NCI-H748 treated with DMSO at 0.1 percent for 48 hours (cell line): ENCODE measurements at regions not wholly inside any gene's neighbourhood (a gene's known extent, or its start where the extent isn't known, plus 50 kb on each side); places are given as distances from the start of the nearest gene placed in this dataset.

ENCODE experiments used
- DNase-seq: peaks from one replicate; lab custom pipeline; 2025; lab: John Stamatoyannopoulos, UW

DNA sequence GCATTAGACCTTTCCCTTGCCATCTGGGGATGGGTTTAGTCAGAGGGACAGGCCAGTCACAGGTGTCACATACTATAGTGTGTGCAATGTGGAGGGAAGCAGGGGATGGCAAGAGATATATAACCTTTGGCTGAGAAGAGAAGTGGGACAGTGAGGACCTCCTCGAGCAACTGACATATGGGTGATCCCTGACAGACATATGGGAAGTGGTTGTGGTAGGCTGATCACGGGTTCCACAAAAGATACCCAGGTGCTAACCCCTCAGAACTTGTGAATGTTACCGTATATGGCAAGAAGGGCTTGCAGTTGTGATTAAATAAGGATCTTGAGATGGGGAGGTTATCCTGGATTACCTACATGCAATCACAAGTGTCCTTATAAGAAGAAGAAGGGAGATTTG lies 188.1 kb upstream of the MPHOSPH6 start:
- no peak for DNase-seq

DNA sequence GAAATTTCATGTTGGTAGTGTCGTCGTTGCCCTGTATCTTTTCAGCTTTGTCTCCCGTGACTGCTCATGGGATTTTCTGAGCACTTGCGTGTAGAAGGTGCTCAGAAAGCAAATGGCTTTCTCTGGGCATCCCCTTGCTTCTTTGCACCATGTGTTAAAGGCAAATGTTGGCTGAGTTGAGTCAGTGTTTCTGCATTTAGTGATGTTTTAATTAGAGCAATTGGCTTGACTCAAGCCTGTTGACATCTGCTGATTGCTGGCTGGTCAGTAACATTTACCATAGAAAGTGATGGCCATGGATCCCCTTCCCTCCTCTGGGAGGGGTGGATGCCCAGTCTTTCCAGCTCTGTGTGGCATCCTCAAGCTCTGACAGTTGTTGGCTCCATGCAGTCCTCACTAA lies 187.2 kb upstream of the MPHOSPH6 start:
- DNase-seq = no peak

DNA sequence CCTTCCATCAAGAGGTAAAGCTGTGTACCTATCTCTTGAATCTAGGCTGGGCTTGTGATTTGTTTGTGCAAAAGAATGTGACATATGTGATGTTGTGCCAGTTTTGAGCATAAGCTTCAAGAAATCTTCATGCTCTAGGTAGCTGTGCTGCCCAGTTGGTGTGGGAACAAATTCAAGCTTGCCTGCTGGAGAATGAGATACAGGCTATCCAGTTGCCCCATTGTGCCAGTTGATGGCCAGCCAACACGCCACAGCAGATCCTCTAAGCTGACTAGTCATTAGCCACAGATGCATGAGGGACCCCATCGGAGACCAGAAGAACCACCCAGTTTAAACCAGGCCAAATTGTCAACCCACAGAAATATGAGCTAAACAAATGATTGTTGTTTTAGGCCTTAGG lies 180.5 kb upstream of the MPHOSPH6 start:
- DNase-seq = no peak

DNA sequence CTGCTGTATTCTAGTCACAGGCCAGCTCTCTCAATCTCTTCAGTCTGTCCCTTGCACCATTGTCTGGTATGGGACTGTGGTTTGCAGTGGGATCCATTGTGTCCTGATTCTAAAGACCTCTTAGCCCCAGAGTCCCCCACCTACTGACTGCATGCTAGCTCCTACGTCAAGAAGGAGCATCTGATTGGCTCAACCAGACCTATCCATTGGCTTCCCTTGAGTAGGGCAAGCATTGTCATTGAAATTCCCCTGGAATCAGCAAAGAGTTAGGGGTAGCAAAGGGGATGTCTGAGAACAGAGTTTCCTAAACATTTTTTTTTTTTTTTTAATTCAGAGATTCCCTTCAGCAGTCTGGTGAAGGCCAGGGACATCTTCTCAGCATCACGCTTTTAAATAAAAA lies 175.3 kb upstream of the MPHOSPH6 start:
- no peak for DNase-seq

DNA sequence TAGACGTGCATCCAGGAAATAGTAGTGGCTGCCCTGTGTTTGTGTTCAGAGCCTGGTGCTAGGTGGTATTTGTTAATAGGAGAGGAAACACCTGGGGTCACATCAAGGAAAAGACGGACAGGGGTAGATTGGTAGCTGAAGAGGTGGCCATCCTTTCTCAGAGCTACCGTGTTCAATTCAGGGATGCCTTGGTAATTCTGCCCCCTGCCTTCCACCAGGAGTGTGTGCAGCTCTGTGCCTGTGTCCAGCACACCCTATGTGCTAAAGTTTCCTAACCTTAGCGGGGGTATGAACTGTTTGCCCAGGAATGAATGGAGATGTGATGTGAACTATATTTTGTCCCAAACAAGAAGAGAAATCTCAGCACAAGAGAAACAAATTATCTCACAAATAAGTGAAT lies 174.1 kb upstream of the MPHOSPH6 start:
- DNase-seq = no peak

DNA sequence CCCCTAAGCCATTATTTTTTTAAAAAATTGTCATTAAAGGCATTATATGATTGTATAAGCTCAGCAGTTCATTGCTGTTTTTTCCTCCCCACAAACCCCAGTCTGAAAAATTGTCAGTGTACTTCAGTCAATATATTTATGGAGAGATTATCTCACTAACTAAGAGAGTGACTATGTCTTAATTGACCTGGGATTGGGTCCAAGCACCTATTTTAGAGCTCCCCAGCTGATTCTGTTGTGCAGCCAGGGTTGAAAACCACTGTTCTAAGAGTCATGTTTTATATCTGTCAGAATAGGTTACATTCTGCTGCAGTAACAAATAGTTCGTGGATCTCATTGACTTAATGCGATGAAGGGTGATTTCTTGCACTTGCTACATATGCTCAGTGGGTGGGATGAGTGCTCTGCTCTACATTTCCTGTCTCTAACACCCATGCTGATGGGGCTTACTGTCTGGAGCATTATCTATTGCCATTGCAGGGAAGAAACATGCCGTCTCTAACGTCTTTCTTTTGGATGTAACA lies 171.2 kb upstream of the MPHOSPH6 start:
- no peak for DNase-seq

DNA sequence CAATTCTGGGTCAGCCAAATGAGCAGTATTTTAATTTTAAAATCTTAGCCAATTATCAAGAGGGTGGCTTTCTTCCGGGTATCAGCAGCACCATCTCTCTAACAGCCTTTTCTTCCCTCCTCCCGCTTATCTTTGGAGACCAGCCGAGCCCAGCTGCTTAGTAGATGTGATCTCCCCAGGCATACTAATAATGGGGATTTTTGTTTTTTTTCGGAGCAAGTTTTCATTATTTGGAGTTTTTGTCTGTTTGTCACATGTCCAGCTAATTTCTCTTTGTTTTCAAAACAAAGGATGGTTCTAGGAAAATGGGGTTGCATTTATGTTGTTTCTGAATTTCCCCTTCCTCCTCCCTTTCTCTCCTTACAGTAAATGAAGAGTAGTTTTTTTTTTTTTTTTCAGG lies 170.5 kb upstream of the MPHOSPH6 start:
- no peak for DNase-seq

DNA sequence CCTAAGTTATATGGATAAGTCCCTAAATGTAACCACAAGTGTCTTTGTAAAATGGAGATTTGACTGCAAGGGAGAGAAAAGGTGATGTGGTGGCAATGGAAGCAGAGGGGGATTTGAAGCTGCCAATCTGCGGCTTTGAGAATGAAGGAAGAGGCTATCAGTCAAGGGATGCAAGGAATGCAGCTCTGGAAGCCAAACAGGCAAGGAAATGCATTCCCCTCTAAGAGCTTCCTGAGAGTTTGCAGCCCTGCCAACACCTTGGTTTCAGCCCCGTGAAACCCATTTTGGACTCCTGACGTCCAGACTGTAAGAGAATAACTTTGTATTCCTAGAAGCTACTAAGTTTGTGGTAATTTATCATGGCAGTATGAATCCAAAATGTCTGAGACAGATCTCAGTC lies 167.3 kb upstream of the MPHOSPH6 start:
- DNase-seq = no peak

DNA sequence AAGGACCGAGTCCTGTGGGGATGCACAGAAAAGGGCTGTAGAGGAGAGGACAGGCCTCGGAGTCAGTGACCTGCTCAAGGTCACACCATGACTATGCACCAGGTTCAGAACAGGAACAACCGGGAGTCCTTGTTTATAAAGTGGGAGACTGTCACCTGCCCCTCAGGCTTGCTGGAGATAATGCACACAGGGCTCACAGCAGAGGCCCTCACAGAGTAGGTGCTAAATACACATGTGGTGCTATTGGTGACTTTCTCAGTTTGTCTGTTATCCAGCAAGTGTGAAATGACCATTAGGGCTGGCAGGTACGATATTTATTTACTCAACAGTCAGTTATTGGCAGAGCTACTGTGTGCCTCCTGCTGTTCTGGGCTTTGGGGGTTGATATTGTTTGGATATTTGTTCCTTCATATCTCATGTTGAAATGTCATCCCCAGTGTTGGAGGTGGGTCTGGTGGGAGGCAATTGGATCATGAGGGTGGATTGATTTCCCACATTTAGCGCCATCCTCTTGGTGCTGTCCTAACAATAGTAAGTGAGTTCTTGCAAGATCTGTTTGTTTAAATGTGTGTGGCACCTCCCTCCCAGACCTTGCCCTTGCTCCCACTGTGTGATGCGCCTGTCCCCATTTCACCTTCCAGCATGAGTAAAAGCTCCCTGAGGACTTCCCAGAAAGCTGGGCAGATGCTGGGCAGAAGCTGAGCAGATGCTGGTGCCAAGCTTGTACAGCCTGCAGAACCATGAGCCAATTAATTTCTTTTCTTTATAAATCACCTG lies 162.1 kb upstream of the MPHOSPH6 start:
- DNase-seq = peak; percentile 57

DNA sequence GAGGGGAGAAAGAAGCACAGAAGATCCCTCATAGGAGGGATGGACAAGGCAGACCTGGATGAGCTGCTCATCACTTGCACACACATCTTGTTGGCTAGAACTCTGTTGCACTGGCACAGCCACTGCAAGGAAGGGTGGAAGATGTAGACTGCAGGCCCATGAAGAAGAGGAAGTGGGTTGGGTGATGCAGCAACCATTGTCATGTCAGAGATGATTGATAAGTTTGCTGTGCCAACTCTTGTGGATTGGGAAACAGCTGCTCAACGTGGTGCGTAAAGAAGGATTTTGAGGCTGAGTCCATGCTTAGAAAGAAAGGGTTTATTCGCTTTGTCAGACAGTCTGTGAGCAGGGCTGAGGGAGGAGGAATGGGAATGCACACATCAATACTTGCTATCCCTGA lies 161.4 kb upstream of the MPHOSPH6 start:
- DNase-seq = no peak

DNA sequence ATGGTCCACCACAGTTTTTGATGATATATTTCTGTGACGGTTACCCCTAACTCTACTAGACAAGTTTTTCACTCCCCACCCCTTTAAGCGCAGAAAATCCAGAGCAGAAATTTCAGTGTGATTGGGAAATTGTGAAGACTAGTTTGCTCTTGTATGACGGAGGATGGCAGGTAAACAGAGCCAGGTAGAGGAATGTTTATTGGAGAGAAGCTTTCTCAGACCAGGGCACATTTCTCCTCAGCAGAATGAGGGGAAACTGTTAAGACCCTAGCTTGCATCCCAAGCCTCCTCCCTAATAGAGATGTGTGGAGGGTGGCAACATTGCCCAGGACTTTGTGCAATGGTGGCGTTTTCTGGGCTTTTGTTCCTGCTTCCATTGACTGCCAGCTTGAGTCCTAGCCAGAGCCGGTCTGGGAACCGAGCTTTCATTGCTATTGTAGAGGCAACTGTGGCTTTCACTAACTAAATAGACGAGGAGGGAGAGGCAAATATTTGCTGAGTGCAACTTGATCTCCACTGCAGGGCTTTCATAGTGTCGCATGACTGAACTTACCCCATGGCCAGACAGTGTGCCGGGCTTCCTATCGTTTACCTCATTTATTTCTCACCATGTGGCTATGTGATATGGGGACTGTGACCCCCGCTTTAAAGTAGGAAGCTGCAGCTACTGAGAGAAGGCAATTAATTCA lies 159.6 kb upstream of the MPHOSPH6 start:
- DNase-seq = peak; percentile 91

DNA sequence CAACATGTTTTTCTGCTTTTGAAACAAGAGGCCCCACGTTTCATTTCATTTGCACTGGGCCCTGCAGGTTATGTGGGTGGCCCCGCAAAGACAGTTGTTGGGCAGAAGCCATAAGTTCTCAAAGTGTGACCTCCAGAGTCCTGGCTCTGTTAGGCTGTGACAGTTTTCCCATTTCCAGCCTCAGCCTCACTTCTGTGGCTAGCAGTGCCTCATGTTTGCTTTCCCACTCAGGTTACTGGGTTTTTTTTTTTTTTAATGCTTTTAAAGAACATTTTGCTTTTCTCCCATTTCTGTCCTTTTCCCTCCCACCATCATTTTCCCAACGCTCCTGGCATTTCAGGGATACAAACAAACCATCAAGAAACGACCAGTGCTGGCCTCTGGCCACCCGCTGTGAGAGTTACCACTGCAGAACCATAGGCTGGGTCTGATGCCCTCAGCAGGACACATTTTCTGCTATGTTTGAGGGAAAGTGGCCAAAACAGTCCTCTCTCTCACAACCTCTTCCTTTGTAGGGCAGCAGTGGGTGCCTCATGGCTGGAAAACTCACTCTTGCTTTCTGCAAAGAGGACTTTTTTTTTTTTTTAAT lies 159.0 kb upstream of the MPHOSPH6 start:
- no peak for DNase-seq

DNA sequence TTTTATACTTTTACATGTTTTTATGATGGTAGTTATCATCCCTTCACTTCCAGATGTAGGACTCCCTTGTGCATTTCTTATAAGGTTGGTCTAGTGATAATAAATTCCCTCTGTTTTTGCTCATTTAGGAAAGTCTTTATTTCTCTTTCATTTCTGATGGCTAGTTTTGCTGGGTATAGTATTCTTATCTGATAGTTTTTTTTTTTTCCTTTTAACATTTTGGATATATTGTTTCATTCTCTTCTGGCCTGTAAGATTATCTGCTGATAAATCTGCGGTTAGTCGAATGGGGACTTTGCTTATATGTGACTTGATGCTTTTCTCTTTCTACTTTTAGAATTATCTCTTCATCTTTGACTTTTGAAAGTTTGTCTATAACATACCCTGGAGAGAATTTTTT lies 153.1 kb upstream of the MPHOSPH6 start:
- no peak for DNase-seq

DNA sequence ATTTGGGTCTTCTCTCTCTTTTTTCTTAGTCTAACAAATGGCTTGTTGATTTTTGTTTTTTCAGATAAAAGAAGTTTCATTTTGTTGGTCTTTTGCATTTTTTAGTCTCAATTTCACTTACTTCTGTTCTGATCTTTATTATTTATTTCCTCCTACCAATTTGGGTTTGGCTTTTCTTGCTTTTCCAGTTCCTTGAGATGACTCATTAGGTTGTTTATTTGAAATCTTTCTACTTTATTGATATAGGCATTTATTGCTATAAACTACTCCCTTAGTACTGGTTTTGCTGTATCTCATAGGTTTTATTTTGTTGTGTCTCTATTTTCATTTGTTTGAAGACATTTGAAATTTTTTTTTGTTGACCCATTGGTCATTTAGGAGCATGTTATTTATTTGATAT lies 152.2 kb upstream of the MPHOSPH6 start:
- DNase-seq = no peak

DNA sequence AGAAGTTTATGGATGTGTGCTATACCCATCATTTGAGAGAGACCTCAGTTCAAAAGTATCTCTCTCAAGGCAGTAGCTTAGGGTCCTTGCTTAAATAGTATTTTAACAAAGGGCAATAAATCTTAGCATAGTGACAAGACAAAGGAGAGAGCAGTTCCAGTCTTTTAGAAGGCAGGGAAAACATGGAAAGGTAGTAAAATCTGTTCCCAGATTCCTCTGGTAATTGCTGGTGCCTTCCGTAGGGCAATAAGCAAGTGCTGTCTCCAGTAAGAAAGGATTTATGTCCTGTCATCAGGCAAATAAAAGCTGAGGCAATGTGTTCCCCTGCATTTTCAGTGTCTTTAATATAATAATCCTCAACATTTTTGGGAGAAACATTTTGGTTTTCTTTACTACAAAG lies 149.0 kb upstream of the MPHOSPH6 start:
- no peak for DNase-seq

DNA sequence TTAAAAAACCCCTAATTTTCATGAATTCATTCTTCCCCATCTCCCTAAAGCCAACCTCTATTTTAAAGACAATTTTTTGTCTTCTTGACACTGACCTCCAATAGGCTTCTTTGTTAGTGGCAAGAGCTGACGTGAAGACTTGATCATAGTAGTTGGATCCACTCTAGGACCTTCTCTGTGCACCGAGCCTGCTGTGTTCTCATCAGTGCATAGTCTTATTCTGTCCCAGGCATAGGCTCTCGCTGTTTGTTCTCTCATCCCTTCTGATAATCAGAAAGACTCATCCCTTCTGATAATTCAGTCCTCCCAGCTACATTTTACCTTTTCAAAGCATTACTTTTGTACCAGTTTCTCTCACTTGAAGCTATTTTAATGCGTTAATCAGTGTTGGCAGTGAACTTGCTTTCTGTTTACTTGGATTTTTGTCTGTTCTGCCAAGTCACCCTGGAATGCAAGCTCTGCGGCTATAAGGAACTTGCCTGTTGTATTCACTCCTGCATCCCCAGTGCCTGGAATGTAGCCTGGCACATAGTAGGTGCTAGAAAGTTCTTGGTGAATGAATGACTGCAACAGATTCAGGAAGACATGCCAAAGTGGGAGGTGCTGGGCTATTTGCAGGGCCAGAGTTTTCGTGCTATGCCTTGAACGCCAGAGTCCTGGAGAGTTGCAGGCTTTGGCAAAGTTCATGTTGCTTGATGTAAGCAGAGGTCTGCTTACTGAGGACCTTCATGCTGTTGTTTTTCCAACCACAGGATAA lies 147.6 kb upstream of the MPHOSPH6 start:
- no peak for DNase-seq

DNA sequence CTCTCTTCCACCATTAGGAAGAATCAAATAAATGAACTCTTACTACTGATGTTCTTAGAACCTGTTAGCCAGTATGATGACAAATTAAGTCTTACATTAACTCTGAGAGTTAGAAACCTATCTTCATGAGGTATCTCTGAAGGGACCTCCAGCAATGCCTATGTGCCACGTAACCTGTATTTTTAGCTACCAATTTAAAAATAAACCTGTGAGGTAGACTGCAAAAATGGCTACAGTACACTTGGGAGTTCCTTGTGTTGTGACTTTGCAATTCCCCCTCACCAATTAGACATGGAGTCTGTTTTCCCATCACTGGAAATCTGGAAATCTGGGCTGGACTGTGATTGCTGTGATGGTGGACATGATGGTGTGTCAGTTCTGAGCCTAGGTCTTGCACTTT lies 143.7 kb upstream of the MPHOSPH6 start:
- DNase-seq = no peak

DNA sequence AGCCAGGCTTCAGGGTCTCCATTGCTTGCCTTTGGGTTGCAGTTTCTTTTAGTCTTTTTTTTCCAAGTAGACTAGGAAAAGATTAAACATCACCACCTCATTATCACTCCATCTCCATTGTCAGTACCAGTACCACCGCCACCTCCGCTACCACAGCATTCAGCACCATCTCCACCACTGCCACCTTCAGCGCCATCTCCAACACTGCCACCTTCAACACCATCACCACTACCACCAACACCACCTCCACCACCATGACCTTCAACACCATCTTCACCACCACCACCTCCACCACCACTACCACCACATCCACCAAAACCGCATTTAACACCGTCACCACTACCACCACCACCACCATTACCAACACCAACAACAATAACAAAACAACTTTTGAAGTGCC lies 141.5 kb upstream of the MPHOSPH6 start:
- no peak for DNase-seq

DNA sequence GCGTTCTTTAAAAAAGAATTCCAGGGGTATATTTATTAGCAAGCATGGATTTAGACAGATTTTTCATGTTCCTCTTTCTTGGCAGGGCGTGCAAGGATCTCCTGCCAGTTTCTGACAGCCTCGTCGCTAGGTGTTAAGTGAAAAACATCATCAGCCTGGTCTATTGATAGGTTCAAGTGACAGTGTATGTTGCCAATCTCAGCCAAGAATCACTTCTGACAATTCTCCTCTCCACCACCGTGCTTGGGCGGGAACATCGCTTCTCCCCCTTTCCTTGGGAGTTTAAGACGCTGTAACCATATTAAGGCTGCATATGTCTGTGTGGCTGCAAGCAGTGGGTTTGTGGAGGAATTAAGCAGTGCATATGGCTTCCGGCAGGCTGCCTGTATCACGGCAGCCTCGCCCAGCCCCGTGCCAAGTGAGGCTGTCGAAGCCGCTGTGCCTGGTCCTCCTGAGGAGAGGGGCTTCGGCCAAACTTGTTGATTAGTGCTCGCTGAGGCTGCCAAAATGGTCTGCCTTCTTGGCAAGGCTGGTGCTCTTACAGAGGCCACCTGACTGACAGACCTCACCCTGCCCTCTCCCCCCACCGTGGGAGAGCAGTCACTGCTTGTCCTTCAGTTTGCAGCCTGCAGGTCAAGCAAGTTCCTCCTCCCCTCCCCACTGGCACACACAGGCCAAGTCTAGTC lies 132.2 kb upstream of the MPHOSPH6 start:
- DNase-seq = no peak

DNA sequence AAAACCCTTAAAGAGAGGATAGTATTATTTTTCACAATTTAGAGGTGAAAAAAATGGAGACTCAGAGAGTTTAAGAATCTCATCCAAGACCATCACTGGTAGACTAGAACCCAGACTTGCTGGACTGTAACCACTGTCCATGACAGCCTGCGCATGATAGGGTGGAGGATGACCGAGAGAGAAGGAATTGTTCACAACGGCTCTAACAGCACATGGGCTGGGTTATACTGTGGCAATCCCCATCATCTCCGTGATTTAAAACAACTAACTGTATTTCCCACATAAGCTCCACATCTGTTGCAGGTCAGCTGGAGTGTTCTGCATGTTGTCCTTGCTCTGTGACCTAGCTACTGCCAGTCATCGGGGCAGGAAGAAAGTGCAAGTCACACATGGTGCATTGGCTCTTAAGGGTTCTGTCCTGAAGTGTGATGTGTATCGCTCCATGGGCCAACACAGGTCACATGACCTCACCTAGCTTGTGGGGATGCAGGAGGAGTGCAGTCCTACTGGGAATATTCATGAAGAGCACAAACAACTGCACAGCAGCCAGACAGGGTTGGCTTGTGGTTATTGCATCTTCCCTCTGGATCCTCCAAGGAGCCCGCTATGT lies 131.2 kb upstream of the MPHOSPH6 start:
- no peak for DNase-seq

DNA sequence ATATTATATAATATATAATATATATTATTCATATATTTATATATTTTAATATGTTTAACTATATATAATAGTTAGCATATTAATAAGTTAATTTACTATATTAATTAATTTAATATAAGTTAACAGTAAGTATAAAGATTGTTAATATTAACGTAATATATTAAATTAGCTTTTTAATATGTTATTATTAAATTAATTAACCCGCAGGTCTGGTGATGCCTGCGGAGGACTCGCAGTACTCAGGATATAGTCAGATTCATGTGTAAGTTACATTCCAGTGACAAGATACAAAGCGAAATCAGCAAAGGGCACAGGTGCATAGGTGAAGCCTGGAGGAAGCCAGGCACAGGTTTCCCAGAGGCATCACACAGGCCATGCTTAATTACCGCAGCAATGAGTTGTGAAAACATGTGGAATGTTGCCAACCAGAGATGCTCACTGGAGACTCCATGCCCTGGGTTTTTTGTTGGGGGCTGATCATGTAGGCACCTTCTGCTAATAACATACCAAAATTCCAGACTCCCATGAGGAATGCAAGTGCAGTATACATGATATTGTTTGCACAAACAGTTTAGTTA lies 130.4 kb upstream of the MPHOSPH6 start:
- DNase-seq = no peak
